ENCODE measurements at regions not wholly inside any gene's neighbourhood (a gene's known extent, or its start where the extent isn't known, plus 50 kb on each side); places are given as distances from the start of the nearest gene placed in this dataset.
A peak's percentile ranks its signal among the peaks of the same experiment; 100 is the strongest.

DNA sequence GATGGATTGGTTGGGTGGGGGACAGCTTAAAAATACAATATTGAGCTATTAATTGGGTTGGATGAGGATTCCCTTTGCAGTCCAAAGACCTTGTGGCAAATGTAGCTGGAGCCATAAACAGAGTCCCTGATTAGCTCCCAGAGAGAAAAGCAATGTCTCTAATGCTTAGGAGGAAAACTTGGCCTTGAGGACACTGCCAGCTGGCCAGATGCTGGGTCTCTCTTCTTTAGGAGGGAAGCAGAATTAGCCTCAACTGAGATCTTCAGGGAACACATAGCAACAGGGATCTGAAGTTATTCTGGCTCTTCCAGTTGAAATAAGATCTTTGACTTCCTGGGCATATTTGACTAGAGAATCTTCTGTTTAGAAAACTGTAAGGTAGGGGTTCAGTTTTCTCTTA lies 121.7 kb upstream of the WWC1 start:
- Histone ChIP-seq H3K27me3 (no peaks in the 10 kb centered on the region), H3K4me1 (ENCODE audit: low read depth) (peaks cover 6% of the 10 kb centered on the region), H3K4me3 (no peak overlapping the region), H3K27ac (no peak overlapping the region), H3K36me3 (no peaks in the 10 kb centered on the region), H3K9me3 (ENCODE audit: low read depth) (no peaks in the 10 kb centered on the region)
- no peak for DNase-seq (ENCODE audit: low read depth in 1 of 2, low spot score in 1 of 2)
- TF ChIP-seq, protein P1, sequence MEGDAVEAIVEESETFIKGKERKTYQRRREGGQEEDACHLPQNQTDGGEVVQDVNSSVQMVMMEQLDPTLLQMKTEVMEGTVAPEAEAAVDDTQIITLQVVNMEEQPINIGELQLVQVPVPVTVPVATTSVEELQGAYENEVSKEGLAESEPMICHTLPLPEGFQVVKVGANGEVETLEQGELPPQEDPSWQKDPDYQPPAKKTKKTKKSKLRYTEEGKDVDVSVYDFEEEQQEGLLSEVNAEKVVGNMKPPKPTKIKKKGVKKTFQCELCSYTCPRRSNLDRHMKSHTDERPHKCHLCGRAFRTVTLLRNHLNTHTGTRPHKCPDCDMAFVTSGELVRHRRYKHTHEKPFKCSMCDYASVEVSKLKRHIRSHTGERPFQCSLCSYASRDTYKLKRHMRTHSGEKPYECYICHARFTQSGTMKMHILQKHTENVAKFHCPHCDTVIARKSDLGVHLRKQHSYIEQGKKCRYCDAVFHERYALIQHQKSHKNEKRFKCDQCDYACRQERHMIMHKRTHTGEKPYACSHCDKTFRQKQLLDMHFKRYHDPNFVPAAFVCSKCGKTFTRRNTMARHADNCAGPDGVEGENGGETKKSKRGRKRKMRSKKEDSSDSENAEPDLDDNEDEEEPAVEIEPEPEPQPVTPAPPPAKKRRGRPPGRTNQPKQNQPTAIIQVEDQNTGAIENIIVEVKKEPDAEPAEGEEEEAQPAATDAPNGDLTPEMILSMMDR (IDR thresholded peaks at IDR 0.05; ENCODE audit: low read depth, low read length) = no peak

DNA sequence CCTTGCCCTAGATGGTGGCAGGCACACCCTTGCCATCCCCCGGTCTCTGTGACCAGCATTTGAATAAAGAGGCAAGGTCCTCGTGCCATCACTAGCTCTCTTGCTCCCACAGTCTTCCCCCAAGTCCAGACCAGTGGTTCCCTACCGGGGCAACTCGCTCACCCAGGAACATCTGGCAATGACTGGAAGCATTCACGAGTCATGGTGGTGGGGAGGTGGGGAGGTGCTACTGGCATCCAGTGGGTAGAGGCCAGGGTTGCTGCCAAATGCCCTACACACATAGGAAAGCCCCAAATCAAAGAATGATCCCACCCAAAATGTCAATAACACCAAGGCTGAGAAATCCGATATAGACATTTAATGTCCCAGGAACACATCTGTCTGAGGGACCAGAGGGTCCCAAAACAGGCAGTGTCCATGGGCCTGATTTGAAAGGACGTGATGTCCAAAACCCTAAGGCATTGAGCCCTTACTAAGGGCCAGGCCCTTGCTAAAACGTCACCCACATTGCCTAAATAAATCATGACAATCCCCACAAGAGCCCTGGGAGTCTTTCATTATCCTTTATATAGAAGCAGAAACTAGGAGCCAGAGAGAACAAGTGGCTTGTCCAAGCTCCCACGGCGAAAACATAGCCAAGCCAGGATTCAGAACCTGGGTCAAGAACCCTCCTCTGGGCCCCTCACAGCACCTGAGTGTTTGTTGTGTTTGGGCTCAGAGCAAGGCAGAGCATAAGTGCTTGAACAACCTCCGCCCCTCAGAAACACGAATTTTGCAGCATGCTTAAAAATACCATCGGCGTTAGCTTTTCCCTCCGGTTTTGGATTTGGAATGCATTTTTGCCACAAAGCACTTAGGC lies 119.3 kb upstream of the WWC1 start:
- H3K4me1 ChIP-seq (ENCODE audit: low read depth) = peaks cover 6% of the 10 kb centered on the region
- no peak overlapping the region for H3K4me3 ChIP-seq
- peak overlapping the region; percentile 12 for H3K27ac ChIP-seq
- no peaks in the 10 kb centered on the region for H3K9me3 ChIP-seq (ENCODE audit: low read depth)
- TF ChIP-seq, protein P1 (IDR thresholded peaks at IDR 0.05; ENCODE audit: low read depth, low read length) = no peak
- no peaks in the 10 kb centered on the region for H3K36me3 ChIP-seq
- no peak for DNase-seq (ENCODE audit: low read depth in 1 of 2, low spot score in 1 of 2)
- H3K27me3 ChIP-seq = no peaks in the 10 kb centered on the region

DNA sequence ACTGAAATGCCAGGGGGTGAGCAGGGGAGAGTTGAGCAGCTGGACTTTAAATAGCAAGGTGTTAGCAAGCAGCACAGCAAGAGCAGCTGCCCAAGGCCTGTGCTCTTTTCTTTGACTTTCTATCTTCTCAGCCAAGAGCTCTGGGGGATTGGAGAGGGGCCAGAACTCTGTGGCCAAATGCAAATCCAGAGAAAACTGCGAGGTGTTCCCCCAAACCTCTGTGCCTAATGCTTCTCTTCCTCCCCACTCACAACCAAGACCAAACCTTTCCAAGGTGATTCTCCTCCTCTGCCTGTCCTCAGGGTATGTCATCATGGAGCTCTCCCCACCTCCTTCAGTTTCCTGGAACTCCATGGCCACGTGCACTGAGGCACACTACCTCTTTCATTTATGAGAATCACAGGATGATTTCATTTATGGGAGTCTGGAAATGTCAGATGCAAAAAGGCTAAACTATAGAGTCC lies 118.7 kb upstream of the WWC1 start:
- no peaks in the 10 kb centered on the region for H3K36me3 ChIP-seq
- peak overlapping the region; percentile 12 for H3K27ac ChIP-seq
- TF ChIP-seq, protein P1 (IDR thresholded peaks at IDR 0.05; ENCODE audit: low read depth, low read length) = no peak
- H3K4me1 ChIP-seq (ENCODE audit: low read depth) = peaks cover 11% of the 10 kb centered on the region
- H3K4me3 ChIP-seq = no peak overlapping the region
- no peak for DNase-seq (ENCODE audit: low read depth in 1 of 2, low spot score in 1 of 2)
- H3K9me3 ChIP-seq (ENCODE audit: low read depth) = no peaks in the 10 kb centered on the region
- no peaks in the 10 kb centered on the region for H3K27me3 ChIP-seq

DNA sequence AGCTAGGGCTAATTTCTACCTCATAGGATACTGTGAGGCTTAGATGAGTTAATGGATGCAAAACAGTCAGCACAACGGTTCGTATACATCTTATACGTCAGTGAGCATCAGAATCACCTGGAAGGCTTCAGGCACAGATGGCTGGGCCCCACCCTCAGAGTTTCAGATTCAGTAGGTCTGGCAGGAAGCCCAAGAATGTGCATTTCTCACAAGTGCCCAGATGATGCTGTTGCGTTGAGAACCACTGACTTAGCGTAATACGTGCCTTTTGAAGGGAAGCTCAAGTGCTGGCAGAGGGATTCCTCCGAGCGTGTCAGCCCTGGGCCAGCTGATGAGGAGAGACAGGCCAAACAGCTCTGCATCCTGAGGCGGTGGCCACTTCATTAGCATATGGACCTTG lies 117.1 kb upstream of the WWC1 start:
- DNase-seq (ENCODE audit: low read depth in 1 of 2, low spot score in 1 of 2) = no peak
- TF ChIP-seq, protein P1 (IDR thresholded peaks at IDR 0.05; ENCODE audit: low read depth, low read length) = no peak
- no peaks in the 10 kb centered on the region for H3K9me3 ChIP-seq (ENCODE audit: low read depth)
- no peaks in the 10 kb centered on the region for H3K36me3 ChIP-seq
- no peak overlapping the region for H3K4me3 ChIP-seq
- H3K4me1 ChIP-seq (ENCODE audit: low read depth) = peaks cover 24% of the 10 kb centered on the region
- H3K27me3 ChIP-seq = no peaks in the 10 kb centered on the region
- no peak overlapping the region for H3K27ac ChIP-seq

DNA sequence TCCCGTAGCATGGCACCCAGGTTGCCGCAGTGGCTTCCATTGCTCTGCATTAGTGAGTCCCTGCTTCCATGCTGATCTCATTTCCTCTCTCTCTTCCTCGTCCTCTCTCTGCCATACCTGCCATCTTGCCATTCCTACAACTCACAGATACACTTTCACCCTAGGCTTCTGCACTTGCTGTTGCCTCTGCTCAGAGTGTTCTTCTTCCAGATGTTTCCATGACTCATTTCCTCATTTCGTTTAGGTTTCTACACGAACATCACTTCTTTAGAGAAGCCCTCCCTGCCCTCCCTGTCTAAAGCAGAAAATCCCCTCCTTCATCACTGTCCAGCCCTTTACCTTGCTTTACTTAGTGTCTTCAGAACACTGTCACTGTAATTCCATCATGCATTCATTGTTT lies 115.2 kb upstream of the WWC1 start:
- Histone ChIP-seq H3K27me3 (no peaks in the 10 kb centered on the region), H3K36me3 (no peaks in the 10 kb centered on the region), H3K27ac (no peak overlapping the region), H3K4me3 (no peak overlapping the region), H3K9me3 (ENCODE audit: low read depth) (no peaks in the 10 kb centered on the region), H3K4me1 (ENCODE audit: low read depth) (peaks cover 28% of the 10 kb centered on the region)
- TF ChIP-seq, protein P1 (IDR thresholded peaks at IDR 0.05; ENCODE audit: low read depth, low read length) = no peak
- DNase-seq (ENCODE audit: low read depth in 1 of 2, low spot score in 1 of 2) = no peak

Data from cardiac muscle cell (in vitro differentiated cells and primary cell).